Cardiac fibroblast (primary cell): ENCODE measurements at regions not wholly inside any gene's neighbourhood (a gene's known extent, or its start where the extent isn't known, plus 50 kb on each side); places are given as distances from the start of the nearest gene placed in this dataset.

Source experiments
- DNase-seq, 2 donors: peaks; one replicate each; pipeline versions ENCODE4 v3.0.0 to v3.0.0-alpha.2; 2010; ENCODE audit warnings: low read depth in 2 of 2
- H3K4me3 ChIP-seq, 2 donors: replicated peaks in 1 of 2; 1 replicate in 1 of 2; 2 replicates in 1 of 2; pipeline ENCODE4 v1.5.1; 2011; ENCODE audit warnings: low read depth in 2 of 2, low read length in 2 of 2, mild to moderate bottlenecking in 2 of 2, moderate library complexity in 1 of 2
- CTCF ChIP-seq: IDR thresholded peaks from one replicate; pipeline ENCODE4 v1.5.1; 2011; ENCODE audit warnings: low read depth, mild to moderate bottlenecking, low read length, inconsistent platforms

GRCh38 chr7:91323626-91324158 is 59.5 kb downstream of the FZD1 start:
- H3K4me3 ChIP-seq = no peak overlapping the region
- DNase-seq = no peak
- TF ChIP-seq CTCF = no peak

GRCh38 chr7:91324663-91325062 is 60.4 kb downstream of the FZD1 start:
- no peak for TF ChIP-seq CTCF
- no peak for DNase-seq
- H3K4me3 ChIP-seq = no peak overlapping the region

- no peak for TF ChIP-seq CTCF
- peak in 1 of 2 donors; percentile 15 for DNase-seq
- H3K4me3 ChIP-seq = no peak overlapping the region
Observed at GRCh38 chr7:91325726-91326125, 61.5 kb downstream of the FZD1 start.

GRCh38 chr7:91326516-91327199 is 62.4 kb downstream of the FZD1 start:
- TF ChIP-seq CTCF = no peak
- DNase-seq = no peak
- H3K4me3 ChIP-seq = no peak overlapping the region

GRCh38 chr7:91327346-91327745 is 63.1 kb downstream of the FZD1 start:
- no peak overlapping the region for H3K4me3 ChIP-seq
- TF ChIP-seq CTCF = no peak
- no peak for DNase-seq

GRCh38 chr7:91329571-91329970 is 65.3 kb downstream of the FZD1 start:
- DNase-seq = no peak
- H3K4me3 ChIP-seq = no peak overlapping the region
- TF ChIP-seq CTCF = no peak

GRCh38 chr7:91330191-91330808 is 66.1 kb downstream of the FZD1 start:
- no peak for TF ChIP-seq CTCF
- H3K4me3 ChIP-seq = no peak overlapping the region
- peak in 1 of 2 donors; percentile 31 for DNase-seq
